ENCODE measurements at regions not wholly inside any gene's neighbourhood (a gene's known extent, or its start where the extent isn't known, plus 50 kb on each side); places are given as distances from the start of the nearest gene placed in this dataset.
"Not testable (repeated sequence)": the region's sequence is repeated elsewhere in the genome, so short reads cannot be mapped to it uniquely, and the experiment has no call there.

DNA sequence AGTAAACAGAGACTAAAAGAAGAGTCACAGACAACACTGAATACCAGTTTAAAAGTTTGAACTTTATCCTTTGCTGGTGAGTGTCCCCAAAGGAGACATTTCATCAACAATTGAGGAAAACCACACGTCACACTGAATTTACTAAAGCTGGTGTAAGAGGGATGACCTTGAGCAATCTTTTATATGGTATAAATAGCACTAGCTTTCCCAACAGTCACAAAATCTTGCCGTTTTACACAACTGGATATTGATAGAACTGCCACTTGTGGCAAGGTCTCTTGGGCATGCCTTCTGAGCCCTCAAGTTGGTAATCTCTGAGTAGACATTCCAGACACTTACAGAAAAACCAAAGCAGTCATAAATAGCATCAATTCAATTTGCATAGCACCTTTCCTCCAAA lies 311.5 kb upstream of the TARS1 start:
- no peak overlapping the region for H3K4me3 ChIP-seq (ENCODE audit: low read depth, low read length)
- TF ChIP-seq, protein P1, sequence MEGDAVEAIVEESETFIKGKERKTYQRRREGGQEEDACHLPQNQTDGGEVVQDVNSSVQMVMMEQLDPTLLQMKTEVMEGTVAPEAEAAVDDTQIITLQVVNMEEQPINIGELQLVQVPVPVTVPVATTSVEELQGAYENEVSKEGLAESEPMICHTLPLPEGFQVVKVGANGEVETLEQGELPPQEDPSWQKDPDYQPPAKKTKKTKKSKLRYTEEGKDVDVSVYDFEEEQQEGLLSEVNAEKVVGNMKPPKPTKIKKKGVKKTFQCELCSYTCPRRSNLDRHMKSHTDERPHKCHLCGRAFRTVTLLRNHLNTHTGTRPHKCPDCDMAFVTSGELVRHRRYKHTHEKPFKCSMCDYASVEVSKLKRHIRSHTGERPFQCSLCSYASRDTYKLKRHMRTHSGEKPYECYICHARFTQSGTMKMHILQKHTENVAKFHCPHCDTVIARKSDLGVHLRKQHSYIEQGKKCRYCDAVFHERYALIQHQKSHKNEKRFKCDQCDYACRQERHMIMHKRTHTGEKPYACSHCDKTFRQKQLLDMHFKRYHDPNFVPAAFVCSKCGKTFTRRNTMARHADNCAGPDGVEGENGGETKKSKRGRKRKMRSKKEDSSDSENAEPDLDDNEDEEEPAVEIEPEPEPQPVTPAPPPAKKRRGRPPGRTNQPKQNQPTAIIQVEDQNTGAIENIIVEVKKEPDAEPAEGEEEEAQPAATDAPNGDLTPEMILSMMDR (IDR thresholded peaks at IDR 0.05; ENCODE audit: borderline replicate concordance, insufficient read depth, low read depth, low read length), result no peak

DNA sequence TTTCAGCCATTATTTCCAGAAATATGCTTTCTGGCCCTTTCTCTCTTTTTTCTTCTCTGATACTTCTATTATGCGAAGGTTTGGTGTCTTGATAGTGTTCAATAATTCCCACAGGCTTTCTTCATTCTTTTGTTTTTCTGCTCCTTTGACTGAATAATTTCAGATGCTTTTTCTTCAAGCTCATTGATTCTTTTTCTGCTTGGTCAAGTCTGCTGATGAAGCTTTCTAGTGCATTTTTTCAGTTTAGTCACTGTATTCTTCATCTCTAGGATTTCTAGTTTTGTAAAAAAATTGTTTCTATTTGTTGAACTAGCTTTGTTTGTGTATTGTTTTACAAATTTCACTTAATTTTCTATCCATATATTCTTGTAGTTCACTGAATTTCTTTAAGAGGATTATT lies 304.0 kb upstream of the TARS1 start:
- H3K4me3 ChIP-seq (ENCODE audit: low read depth, low read length), result no peak overlapping the region
- TF ChIP-seq, protein P1 (IDR thresholded peaks at IDR 0.05; ENCODE audit: borderline replicate concordance, insufficient read depth, low read depth, low read length), result no peak

DNA sequence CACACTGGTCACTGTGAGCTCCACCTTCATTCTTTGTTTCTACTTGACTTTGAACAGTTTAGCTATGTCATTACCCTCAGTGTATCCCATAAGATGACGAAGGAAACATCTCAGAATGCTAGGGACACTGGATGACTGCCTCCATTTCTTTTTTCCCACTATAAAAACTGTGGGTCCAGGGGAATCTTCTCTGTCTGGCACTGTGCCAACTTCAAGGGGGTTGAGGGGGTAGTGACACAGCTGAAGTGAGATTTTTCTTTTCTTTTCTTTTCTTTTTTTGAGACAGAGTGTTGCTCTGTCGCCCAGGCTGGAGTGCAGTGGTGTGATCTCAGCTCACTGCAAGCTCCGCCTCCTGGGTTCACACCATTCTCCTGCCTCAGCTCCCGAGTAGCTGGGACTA lies 302.6 kb upstream of the TARS1 start:
- H3K4me3 ChIP-seq (ENCODE audit: low read depth, low read length), result not testable (repeated sequence)

DNA sequence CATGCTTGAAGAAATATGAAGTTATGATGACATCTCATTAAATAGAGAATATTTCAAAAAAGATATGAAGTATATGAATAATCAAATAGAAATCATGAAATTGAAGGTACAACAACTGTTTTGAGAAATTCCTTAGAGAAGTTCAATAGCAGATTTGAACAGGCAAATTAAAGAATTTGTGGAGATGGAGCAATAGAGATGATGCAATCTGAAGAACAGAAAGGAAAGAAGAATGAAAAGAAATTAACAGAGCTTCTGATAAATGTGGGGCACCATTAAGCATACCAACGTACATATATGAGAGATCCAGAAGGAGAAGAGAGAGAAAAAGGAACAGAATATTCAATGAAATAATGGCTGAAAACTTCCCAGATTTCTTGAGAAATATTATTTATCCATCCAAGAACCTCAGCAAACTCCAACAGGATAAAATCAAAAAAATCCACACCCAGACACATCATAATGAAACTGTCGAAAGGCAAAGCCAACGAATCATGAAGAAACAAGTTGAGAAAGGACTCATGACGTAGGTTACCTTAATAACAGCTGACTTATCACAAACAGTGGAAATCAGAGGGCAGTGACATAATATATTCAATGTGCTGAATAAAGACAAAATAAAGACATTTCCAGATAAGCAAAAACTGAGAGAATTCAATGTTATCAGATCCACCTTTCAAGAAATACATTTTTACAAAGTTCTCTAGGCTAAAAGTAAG lies 297.2 kb upstream of the TARS1 start:
- no peak overlapping the region for H3K4me3 ChIP-seq (ENCODE audit: low read depth, low read length)
- TF ChIP-seq, protein P1 (IDR thresholded peaks at IDR 0.05; ENCODE audit: borderline replicate concordance, insufficient read depth, low read depth, low read length), result no peak

DNA sequence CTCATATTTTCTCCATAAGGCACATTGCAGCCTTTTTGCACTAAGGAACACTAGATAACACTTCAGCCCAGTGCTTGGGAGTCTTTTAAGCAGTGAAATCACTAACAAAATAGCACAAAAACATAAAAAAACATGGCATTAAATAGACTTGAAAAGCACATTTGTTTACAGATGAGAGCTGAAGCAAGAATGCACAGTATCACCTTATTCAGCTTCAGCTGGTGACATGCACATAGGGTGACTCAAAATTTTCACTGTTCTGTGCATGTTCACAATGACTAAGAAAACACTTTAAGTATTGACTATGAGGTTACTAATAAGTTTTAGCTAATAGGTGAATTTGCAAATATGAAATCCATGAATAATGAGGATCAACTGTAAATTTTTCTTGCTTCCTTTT lies 293.9 kb upstream of the TARS1 start:
- no peak overlapping the region for H3K4me3 ChIP-seq (ENCODE audit: low read depth, low read length)
- TF ChIP-seq, protein P1 (IDR thresholded peaks at IDR 0.05; ENCODE audit: borderline replicate concordance, insufficient read depth, low read depth, low read length), result no peak

DNA sequence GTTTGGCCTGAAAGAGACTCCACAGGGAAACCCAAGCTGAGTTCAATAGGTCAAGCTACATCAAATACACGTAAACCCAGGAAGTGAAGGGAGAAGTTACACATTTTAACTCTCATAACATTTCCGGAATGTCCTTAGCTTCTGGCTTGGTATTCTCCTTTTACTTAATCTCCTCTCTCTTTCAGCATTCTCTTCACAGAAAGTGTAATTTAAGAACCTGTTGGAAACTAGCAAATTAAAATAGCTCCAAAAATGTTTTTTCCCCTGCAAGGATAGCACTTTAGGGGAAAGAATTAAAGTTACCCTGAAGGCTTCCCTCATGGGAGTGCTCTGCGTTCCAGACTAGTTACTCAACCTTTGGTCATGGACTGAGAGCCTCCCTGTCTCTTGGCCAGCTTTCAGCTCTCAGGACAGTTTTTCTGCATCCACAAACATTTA lies 292.7 kb upstream of the TARS1 start:
- H3K4me3 ChIP-seq (ENCODE audit: low read depth, low read length), result no peak overlapping the region
- TF ChIP-seq, protein P1 (IDR thresholded peaks at IDR 0.05; ENCODE audit: borderline replicate concordance, insufficient read depth, low read depth, low read length), result no peak

DNA sequence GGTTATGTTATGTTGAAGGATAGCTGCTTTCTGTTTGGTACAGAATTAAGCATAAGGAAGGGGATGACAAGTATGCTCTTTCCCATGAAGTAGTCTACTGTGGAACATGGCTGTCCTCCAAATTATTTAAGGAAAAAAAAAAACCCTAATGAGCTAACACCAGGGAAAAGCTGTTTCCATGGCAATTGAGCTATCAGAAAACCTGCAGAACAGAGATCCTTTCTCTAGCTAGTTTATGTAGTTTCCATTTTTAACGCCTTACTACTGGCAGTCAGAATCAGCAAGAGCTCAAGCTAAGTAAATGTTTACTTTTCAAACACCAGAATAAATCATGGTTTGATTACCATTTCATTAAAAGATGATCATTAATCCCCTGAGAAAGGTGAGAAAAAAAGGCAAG lies 287.4 kb upstream of the TARS1 start:
- TF ChIP-seq, protein P1 (IDR thresholded peaks at IDR 0.05; ENCODE audit: borderline replicate concordance, insufficient read depth, low read depth, low read length), result no peak
- no peak overlapping the region for H3K4me3 ChIP-seq (ENCODE audit: low read depth, low read length)
